PFSK-1 (cell line): ENCODE measurements at regions not wholly inside any gene's neighbourhood (a gene's known extent, or its start where the extent isn't known, plus 50 kb on each side); places are given as distances from the start of the nearest gene placed in this dataset.

Experiments
- FOXP2 ChIP-seq: optimal IDR thresholded peaks from 2 replicates; pipeline ENCODE3; 2011; ENCODE audit warnings: borderline replicate concordance, control low read depth, inconsistent platforms; ENCODE audit not compliant: insufficient read depth; ENCODE audit errors: extremely low read length, extremely low read depth
- POLR2AphosphoS5 ChIP-seq: IDR thresholded peaks from 2 replicates; pipeline ENCODE4 v1.6.1; 2012; ENCODE audit warnings: low read depth, mild to moderate bottlenecking, control low read depth, low read length, moderate library complexity
- REST ChIP-seq, 2 experiments: IDR thresholded peaks; 2 replicates each; pipeline versions ENCODE4 v1.6.1 to v1.8.0; 2011 to 2012; ENCODE audit warnings: low read depth in 2 of 2, low read length in 2 of 2, control low read depth in 1 of 2, inconsistent platforms in 1 of 2, mild to moderate bottlenecking in 1 of 2, moderate library complexity in 1 of 2; ENCODE audit not compliant: insufficient read depth in 1 of 2
- SIN3A ChIP-seq: IDR thresholded peaks from 2 replicates; pipeline ENCODE4 v1.6.1; 2012; ENCODE audit warnings: mild to moderate bottlenecking, low read length, moderate library complexity, borderline replicate concordance; ENCODE audit not compliant: insufficient read depth
- TAF1 ChIP-seq: IDR thresholded peaks from 2 replicates; pipeline ENCODE4 v1.6.1; 2012; ENCODE audit warnings: low read length, control low read depth, borderline replicate concordance; ENCODE audit not compliant: insufficient read depth

- TF ChIP-seq SIN3A (no peak), REST (IDR thresholded peaks at IDR 0.05; ENCODE audit: insufficient read depth in 1 of 2, low read depth in 2 of 2, low read length in 2 of 2) (no peak), POLR2AphosphoS5 (no peak), FOXP2 (no peak), TAF1 (no peak)
These were observed 154.1 kb upstream of the MIR17HG start for GRCh38 chr13:91193358-91193757.
